ENCODE measurements at regions not wholly inside any gene's neighbourhood (a gene's known extent, or its start where the extent isn't known, plus 50 kb on each side); places are given as distances from the start of the nearest gene placed in this dataset.

- TF ChIP-seq POLR2A (IDR thresholded peaks at IDR 0.05; ENCODE audit: low read depth, low read length) (no peak), MAFK (IDR thresholded peaks at IDR 0.05; ENCODE audit: low read depth, low read length) (no peak), SMC3 (IDR thresholded peaks at IDR 0.05; ENCODE audit: low read depth, low read length) (no peak), RCOR1 (IDR thresholded peaks at IDR 0.05; ENCODE audit: insufficient replicate concordance, low read length) (no peak)
Measured at GRCh38 chr6:125688138-125688537, 61.3 kb upstream of the HEY2 start.
